SK-N-SH (cell line): ENCODE measurements at regions not wholly inside any gene's neighbourhood (a gene's known extent, or its start where the extent isn't known, plus 50 kb on each side); places are given as distances from the start of the nearest gene placed in this dataset.

Experiments used
- CTCF ChIA-PET: fragments of 300-600, 350-600 bp; formaldehyde crosslinking; extraction: SDS; loops from one replicate; lab custom pipeline; 2021; lab: Yijun Ruan, JAX
- POLR2A ChIA-PET: fragments of 350-600 bp; sonication (Branson Sonifier 250); formaldehyde crosslinking; extraction: SDS; loops from one replicate; lab custom pipeline; 2020; ENCODE audit warnings: antibody characterized with exemption, inconsistent platforms; lab: Yijun Ruan, JAX
- DNase-seq: peaks from one replicate; pipeline ENCODE4 v3.0.0; 2012
- H2AFZ ChIP-seq: fragments of 200-600 bp; sonication (generic); 2 replicates; pipeline ENCODE4 v1.8.1; 2016; ENCODE audit warnings: antibody characterized with exemption, mild to moderate bottlenecking, low read depth
- H3F3A ChIP-seq: fragments of 200-600 bp; sonication (generic); replicated peaks from 2 replicates; pipeline ENCODE3; 2016; ENCODE audit warnings: antibody characterized with exemption, mild to moderate bottlenecking; ENCODE audit not compliant: insufficient read depth
- H3K27ac ChIP-seq, 2 experiments: fragments of 200-500 bp in 1 of 2; fragments of 200-600 bp in 1 of 2; sonication (Bioruptor generic) in 1 of 2; sonication (generic), shearing (Covaris generic) in 1 of 2; 2 replicates each; pipeline versions ENCODE4 v1.5.1 to v1.6.1; 2014 to 2016; ENCODE audit warnings: low read depth in 2 of 2, inconsistent platforms in 1 of 2, low read length in 1 of 2, mild to moderate bottlenecking in 1 of 2, mixed read lengths in 1 of 2
- H3K27me3 ChIP-seq: fragments of 200-600 bp; sonication (generic), shearing (Covaris generic); 2 replicates; pipeline ENCODE4 v1.6.1; 2016; ENCODE audit warnings: mixed run types; ENCODE audit not compliant: insufficient read depth
- H3K36me3 ChIP-seq, 2 experiments: fragments of 200-500 bp in 1 of 2; fragments of 200-600 bp in 1 of 2; sonication (Bioruptor generic) in 1 of 2; sonication (generic) in 1 of 2; replicated peaks in 1 of 2; 2 replicates each; pipeline versions ENCODE3 to v1.5.1; 2014 to 2016; ENCODE audit warnings: low read length in 1 of 2, mild to moderate bottlenecking in 1 of 2; ENCODE audit not compliant: insufficient read depth in 2 of 2, control insufficient read depth in 1 of 2
- H3K4me1 ChIP-seq, 2 experiments: fragments of 200-500 bp in 1 of 2; fragments of 200-600 bp in 1 of 2; sonication (Bioruptor generic) in 1 of 2; sonication (generic), shearing (Covaris generic) in 1 of 2; 2 replicates each; pipeline versions ENCODE4 v1.5.1 to v1.6.1; 2014 to 2016; ENCODE audit warnings: low read depth in 1 of 2, low read length in 1 of 2, mixed run types in 1 of 2; ENCODE audit not compliant: insufficient read depth in 2 of 2, control insufficient read depth in 1 of 2
- H3K4me2 ChIP-seq: fragments of 200-600 bp; sonication (generic), shearing (Covaris generic); 2 replicates; pipeline ENCODE4 v1.6.1; 2017; ENCODE audit warnings: mixed run types
- H3K4me3 ChIP-seq, 2 experiments: fragments of 200-500 bp in 1 of 2; fragments of 200-600 bp in 1 of 2; sonication (Bioruptor generic) in 1 of 2; sonication (generic), shearing (Covaris generic) in 1 of 2; 2 replicates each; pipeline versions ENCODE4 v1.5.1 to v1.8.1; 2014 to 2016; ENCODE audit warnings: low read depth in 2 of 2, inconsistent platforms in 1 of 2, low read length in 1 of 2, mild to moderate bottlenecking in 1 of 2, mixed read lengths in 1 of 2, moderate library complexity in 1 of 2
- H3K79me2 ChIP-seq: fragments of 200-600 bp; sonication (generic); 2 replicates; pipeline ENCODE4 v1.8.1; 2017; ENCODE audit warnings: mild to moderate bottlenecking; ENCODE audit not compliant: insufficient read depth
- H3K9ac ChIP-seq: fragments of 200-600 bp; sonication (generic); 2 replicates; pipeline ENCODE4 v1.6.1; 2017; ENCODE audit warnings: mixed run types
- H3K9me2 ChIP-seq: fragments of 200-600 bp; sonication (generic); 2 replicates; pipeline ENCODE4 v1.6.1; 2017; ENCODE audit warnings: mixed run types
- H3K9me3 ChIP-seq: fragments of 200-600 bp; sonication (generic); 2 replicates; pipeline ENCODE4 v1.6.1; 2017; ENCODE audit warnings: mixed run types, mild to moderate bottlenecking, moderate library complexity
- H4K20me1 ChIP-seq: fragments of 200-600 bp; sonication (generic); 2 replicates; pipeline ENCODE4 v1.6.1; 2017; ENCODE audit warnings: mild to moderate bottlenecking, mixed run types; ENCODE audit not compliant: insufficient read depth
- CTCF ChIP-seq: fragments of 200-600 bp; sonication (generic); IDR thresholded peaks from 2 replicates; pipeline ENCODE4 v1.6.1; 2017; ENCODE audit warnings: antibody characterized with exemption, mild to moderate bottlenecking, moderate library complexity
- EP300 ChIP-seq, 2 experiments: IDR thresholded peaks; 2 replicates each; pipeline versions ENCODE4 v1.4.0 to v1.6.1; 2012; ENCODE audit warnings: borderline replicate concordance in 1 of 2, low read depth in 1 of 2, low read length in 1 of 2
- EZH2phosphoT487 ChIP-seq: fragments of 200-600 bp; sonication (generic); IDR thresholded peaks from 2 replicates; pipeline ENCODE4 v1.6.1; 2017; ENCODE audit warnings: low read depth, mixed run types, mild to moderate bottlenecking, antibody characterized with exemption, moderate library complexity, borderline replicate concordance
- JUND ChIP-seq: IDR thresholded peaks from 2 replicates; pipeline ENCODE4 v1.4.0; 2012
- MAX ChIP-seq: IDR thresholded peaks from 2 replicates; pipeline ENCODE4 v1.4.0; 2012; ENCODE audit warnings: low read depth
- MEF2A ChIP-seq: IDR thresholded peaks from 2 replicates; pipeline ENCODE4 v1.4.0; 2012; ENCODE audit warnings: low read depth, borderline replicate concordance
- MXI1 ChIP-seq: IDR thresholded peaks from 2 replicates; pipeline ENCODE4 v1.6.1; 2012; ENCODE audit warnings: mild to moderate bottlenecking, low read depth, low read length, improper control_type of control experiment
- NRF1 ChIP-seq: IDR thresholded peaks from 2 replicates; pipeline ENCODE4 v1.6.1; 2012; ENCODE audit warnings: low read depth, mild to moderate bottlenecking, low read length
- PBX3 ChIP-seq: IDR thresholded peaks from 2 replicates; pipeline ENCODE4; 2012
- POLR2AphosphoS5 ChIP-seq: IDR thresholded peaks from 2 replicates; pipeline ENCODE4 v1.6.1; 2012; ENCODE audit warnings: low read depth, low read length
- RAD21 ChIP-seq: IDR thresholded peaks from 2 replicates; pipeline ENCODE4 v1.6.1; 2012; ENCODE audit warnings: mild to moderate bottlenecking, low read length
- RCOR1 ChIP-seq: fragments of 150-350 bp; IDR thresholded peaks from 2 replicates; pipeline ENCODE4 v1.6.1; 2017; ENCODE audit warnings: antibody characterized with exemption, low read length
- TEAD4 ChIP-seq: IDR thresholded peaks from 2 replicates; pipeline ENCODE4 v1.4.0; 2012; ENCODE audit warnings: mild to moderate bottlenecking, borderline replicate concordance; ENCODE audit not compliant: insufficient read depth
- USF1 ChIP-seq: IDR thresholded peaks from 2 replicates; pipeline ENCODE4 v1.4.0; 2012; ENCODE audit warnings: low read depth, borderline replicate concordance
- ZBTB33 ChIP-seq: IDR thresholded peaks from 2 replicates; pipeline ENCODE4 v1.4.0; 2012; ENCODE audit warnings: low read depth, borderline replicate concordance
- WGBS: methylation state at CpG from one replicate; pipeline ENCODE4 v1.1.6; 2017; ENCODE audit warnings: low lambda C conversion rate; 5-methylcytosine and 5-hydroxymethylcytosine counted together

- Histone ChIP-seq H3K4me3 (no peak overlapping the region), H3K4me2 (no peak overlapping the region), H2AFZ (no peak overlapping the region), H3K9me3 (no peaks in the 10 kb centered on the region), H3K79me2 (no peaks in the 10 kb centered on the region), H3K4me1 (peaks cover 0 to 13% of the 10 kb centered on the region in 2 experiments; a peak in 2 of 4 replicates), H3K27ac (no peak overlapping the region), H3K9ac (no peak overlapping the region), H3K27me3 (no peaks in the 10 kb centered on the region), H3K36me3 (no peaks in the 10 kb centered on the region), H4K20me1 (no peaks in the 10 kb centered on the region), H3K9me2 (no peaks in the 10 kb centered on the region), H3F3A (no peaks in the 10 kb centered on the region)
- TF ChIP-seq RCOR1 (no peak), RAD21 (no peak), JUND (no peak), NRF1 (no peak)
- WGBS, result 87% methylated on average over 6 of the region's 6 CpGs
- POLR2A ChIA-PET, result no interaction called here
- no peak for DNase-seq
- CTCF ChIA-PET, result interaction anchor here (1.1 kb wide), 1 partner anchor 34 kb away, joined by 3 read pairs; no protein-coding TSS in a partner anchor
Measured at GRCh38 chr13:109572389-109572788, 214.0 kb downstream of the IRS2 start.

- ChIA-PET CTCF (interaction anchor here (0.5 kb wide), 1 partner anchor 18 kb away, joined by 3 read pairs; no protein-coding TSS in a partner anchor), POLR2A (no interaction called here)
- no peak overlapping the region for H2AFZ ChIP-seq
- H3K4me2 ChIP-seq, result no peak overlapping the region
- no peak overlapping the region for H3K9ac ChIP-seq
- H3K79me2 ChIP-seq, result no peaks in the 10 kb centered on the region
- no peaks in the 10 kb centered on the region for H3K9me2 ChIP-seq
- H3K4me1 ChIP-seq, result peaks cover 0 to 21% of the 10 kb centered on the region in 2 experiments; a peak in 2 of 4 replicates
- no peaks in the 10 kb centered on the region for H3K27me3 ChIP-seq
- H3K9me3 ChIP-seq, result no peaks in the 10 kb centered on the region
- WGBS, result 91% methylated on average over 11 of the region's 11 CpGs
- TF ChIP-seq CTCF (no peak), ZBTB33 (no peak), TEAD4 (no peak), EZH2phosphoT487 (no peak), EP300 (IDR thresholded peaks at IDR 0.05; ENCODE audit: borderline replicate concordance in 1 of 2, low read depth in 1 of 2, low read length in 1 of 2) (no peak), MXI1 (no peak), POLR2AphosphoS5 (no peak), PBX3 (no peak), MAX (no peak), MEF2A (no peak), USF1 (no peak), RCOR1 (no peak), RAD21 (no peak)
- peak overlapping the region in 1 of 2 experiments; percentile 55; a peak in 1 of 4 replicates for H3K27ac ChIP-seq
- H3K36me3 ChIP-seq, result no peaks in the 10 kb centered on the region
- no peaks in the 10 kb centered on the region for H4K20me1 ChIP-seq
- no peaks in the 10 kb centered on the region for H3F3A ChIP-seq
- H3K4me3 ChIP-seq, result no peak overlapping the region
- no peak for DNase-seq
Measured at GRCh38 chr13:109569958-109570711, 216.2 kb downstream of the IRS2 start.
